GM19468 (cell line): ENCODE measurements at regions not wholly inside any gene's neighbourhood (a gene's known extent, or its start where the extent isn't known, plus 50 kb on each side); places are given as distances from the start of the nearest gene placed in this dataset.

Experiments
- ATAC-seq: cut with Tn5 transposase; IDR thresholded peaks from one replicate; pipeline ENCODE4 v1.9.1; 2021; ENCODE audit warnings: mild to moderate bottlenecking, moderate library complexity, moderate number of reproducible peaks; ENCODE audit not compliant: unreplicated experiment; ENCODE audit errors: extremely low read depth

DNA sequence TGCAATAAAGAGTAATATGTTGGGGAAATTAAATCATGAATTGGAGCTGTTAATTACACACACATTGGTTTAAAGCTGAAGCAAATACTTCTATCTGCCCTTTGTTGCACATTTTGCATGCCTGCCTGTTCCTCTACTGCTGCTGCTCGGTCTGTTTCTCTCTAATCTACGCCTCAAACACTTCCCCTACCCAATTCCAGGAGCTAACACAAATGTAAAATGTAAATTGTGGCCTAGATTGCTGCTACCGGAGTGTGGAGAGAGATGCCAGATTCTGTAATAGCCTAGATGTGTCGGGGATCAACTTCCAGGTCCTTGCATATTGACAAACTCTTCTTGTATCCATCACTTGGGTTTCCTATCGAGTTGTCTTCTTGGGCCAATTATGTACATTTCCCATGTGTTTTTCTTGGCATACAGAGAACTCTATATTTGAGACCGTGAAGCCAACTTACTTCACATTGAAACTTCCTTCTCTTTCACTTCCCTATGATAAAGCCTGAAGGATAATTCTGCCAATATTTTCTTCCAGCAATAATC, 450.4 kb upstream of the NR2F2 start:
- no peak for ATAC-seq

DNA sequence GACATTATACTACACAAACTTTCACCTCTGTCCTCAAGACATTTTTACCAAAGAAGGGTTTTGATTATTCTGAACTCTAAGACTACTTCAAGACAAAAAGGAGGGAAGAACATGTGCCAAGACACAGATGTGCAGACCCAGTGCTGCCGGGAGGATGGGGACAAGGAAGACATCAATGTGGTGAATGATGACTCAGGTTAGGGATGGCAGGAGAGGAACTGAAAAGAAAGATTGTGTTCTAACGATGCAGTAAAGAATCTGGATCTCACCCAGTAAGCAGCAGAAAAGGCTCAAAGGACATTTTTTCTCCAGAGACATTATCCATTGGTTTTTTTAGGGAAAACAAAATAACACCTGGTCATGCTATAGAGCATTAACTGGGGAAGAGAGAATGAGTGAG, 449.9 kb upstream of the NR2F2 start:
- no peak for ATAC-seq

DNA sequence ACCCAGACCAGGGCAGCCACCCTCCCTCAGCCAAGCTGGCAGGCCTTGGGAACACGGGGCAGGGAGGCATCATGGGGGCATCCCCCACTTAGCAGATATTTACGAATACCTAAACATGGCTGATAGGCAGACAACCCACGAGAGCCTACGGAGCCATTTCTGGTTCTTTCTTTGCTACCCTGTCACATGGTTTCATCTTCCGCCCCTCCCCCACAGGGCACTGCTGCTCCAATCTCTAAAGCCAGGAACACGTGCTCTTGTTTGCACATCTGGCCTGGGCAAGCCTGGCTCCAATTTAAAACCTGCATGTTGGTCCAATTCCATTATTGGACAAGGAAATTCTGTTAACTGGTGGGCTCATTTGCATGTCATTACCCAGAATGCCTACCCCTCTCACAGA, 447.4 kb upstream of the NR2F2 start:
- ATAC-seq = no peak

DNA sequence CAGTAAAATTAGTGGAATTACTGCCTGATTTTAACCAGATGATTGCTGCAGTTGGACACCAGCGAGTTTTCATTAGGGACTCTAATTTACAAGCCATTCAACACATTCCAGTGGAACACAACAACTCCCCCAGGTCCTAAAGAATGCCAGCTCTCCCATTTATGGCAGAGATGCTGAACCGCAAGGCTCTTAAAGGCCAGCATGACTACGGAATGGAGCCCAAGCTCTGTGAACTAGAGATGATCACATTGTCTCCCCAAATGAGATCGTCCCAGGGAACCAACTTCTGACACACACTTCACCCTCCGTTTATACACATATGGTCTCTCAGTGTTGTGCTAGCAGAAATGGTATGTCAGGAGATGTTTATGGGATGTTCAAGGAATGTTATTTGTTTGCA, 446.2 kb upstream of the NR2F2 start:
- no peak for ATAC-seq

DNA sequence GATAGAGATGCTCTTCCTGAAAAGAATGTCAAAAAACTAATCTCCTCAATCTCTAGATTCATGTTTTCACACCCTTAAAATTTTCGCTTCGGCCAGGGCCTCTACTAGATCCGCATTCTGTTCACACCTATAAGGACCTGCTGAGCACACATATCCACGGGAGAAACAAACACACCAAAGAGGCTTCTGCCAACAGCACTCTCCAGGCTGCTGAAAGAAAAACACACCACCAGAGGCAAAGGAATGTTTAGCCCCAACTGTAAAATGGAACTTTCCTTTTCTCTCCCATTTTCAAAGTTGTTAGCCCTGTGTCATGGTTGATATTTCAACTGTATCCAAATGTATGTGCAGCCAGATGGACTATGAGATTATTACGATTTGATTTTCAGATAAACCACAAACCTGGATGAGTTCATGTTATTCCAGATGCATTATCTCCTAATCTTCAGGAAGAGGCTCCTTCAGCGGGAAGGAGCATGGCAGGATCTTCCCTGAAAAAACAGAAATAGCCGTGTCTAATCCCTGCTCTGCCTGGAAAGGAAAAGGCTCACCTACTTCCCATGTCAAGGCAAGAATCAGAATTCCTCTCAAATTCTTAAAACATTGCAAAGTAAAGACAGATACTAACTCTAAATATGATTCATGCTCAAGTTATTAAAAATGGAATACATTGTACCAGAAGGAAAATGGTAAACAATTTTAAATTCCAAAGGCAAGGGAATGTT, 442.7 kb upstream of the NR2F2 start:
- no peak for ATAC-seq

DNA sequence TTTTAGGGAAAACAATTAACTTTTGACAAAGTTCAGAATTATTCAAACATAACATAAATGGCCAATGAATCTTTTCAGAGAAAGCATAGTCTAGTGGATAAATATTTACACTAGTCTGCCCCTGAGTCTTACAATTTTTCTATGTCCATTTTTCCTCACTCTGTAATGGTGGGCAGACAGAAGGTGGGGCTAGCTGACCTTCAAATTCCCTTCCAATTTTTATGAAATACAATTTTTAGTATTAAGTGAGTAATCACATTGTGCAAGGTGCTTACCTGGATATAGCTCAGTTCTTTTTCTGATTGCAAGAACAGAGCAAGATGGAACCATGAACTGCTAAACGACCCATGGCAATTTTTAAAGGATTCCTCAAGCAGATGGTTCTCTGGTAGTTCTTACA, 441.7 kb upstream of the NR2F2 start:
- ATAC-seq = no peak

DNA sequence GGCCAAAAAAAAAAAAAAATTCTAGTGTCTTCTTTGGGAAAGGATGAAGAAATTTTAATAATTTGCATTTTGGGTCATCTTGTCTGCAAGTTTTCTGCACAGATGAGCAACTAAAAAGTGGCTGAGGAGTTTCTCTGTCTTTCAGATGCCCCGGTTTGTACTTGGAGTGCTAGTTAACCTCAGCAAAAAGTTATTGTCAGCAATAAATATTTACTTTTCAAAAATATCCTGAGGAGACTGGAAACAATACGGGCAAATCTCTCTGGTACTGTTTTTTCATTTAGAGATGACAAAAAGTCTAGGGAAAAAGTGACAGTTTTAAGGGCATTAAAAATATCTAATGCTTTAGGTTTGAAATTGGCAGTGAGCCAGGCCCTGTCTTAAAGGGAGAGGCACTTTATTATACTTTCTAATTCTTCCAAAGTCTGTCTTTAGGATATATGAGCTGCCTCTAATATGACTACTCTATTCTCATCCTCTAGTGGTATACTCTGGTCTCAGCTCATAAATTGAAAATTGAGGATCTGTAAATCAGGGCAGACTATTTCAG, 436.0 kb upstream of the NR2F2 start:
- no peak for ATAC-seq

DNA sequence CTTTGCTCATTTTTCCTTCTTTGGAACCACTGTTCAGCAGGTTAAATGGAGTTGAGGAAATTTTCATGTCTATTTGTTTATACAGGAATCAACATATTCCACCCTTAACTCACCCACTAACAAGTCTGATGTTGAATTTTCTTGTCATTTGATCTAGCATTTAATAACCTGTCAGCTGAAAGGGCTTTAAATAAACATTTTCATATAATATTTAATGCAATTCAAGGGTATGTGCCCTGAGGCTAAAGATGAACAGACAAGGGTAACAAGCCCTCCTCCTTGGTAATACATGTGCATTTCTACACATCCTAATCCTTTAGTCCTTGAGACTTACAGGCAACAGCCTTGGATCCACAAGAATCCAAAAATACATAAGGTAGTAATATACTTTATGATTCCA, 435.0 kb upstream of the NR2F2 start:
- ATAC-seq = no peak

DNA sequence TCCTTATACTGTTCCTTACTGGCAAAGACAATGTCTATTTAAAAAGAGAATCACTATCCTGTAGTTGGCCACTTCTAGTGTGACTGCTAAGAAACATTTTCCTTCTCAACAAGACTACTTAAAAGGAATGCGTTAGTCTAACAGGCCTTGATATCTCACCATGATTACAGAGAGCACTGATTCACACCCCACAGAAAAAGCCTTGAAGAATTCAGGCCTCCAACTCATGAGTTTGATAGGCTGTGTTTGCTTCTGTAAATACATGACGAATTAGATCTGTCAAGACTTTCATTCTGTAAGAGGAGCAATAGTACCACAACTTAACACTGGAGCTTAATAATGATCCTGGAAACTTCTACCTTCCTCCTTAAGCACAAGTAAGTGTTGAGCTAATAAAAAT, 432.8 kb upstream of the NR2F2 start:
- ATAC-seq = no peak

DNA sequence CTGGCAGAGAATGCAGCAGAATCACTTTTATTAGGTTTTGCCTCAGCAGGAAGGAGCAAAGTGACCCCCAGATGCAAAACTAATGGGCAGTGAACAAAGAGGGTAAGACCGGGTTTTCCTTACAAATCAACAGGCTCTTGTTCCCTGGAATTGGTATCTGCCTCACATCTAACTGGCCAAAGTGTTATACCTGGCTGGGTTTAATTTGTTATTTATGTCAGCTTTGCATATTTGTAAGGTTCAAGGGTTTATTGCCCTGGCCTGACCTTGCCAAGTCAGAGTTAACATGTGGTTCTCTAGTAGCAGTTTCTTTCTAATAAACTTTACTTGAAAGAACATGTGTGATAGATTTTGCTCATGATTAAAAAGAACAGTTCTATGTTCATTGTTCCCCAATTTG, 431.7 kb upstream of the NR2F2 start:
- ATAC-seq = no peak

DNA sequence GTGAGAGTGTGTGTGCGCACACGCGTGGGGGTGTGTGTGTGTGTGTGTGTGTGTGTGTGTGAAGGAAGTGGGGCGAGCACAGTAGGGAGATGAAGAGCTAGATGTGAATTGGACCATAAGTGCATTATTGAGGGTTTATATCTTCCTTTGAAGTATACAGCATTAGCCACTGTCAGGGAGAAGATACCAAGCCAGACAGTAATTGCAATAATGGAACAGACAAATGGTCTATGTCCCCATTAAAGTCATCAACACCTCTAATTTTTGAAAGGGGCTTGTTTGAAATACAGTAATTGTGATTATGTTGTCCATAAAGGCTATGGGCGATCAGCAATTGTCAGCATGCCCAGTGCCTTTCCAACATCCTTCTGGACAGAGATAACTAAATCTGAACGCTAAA, 429.2 kb upstream of the NR2F2 start:
- no peak for ATAC-seq

DNA sequence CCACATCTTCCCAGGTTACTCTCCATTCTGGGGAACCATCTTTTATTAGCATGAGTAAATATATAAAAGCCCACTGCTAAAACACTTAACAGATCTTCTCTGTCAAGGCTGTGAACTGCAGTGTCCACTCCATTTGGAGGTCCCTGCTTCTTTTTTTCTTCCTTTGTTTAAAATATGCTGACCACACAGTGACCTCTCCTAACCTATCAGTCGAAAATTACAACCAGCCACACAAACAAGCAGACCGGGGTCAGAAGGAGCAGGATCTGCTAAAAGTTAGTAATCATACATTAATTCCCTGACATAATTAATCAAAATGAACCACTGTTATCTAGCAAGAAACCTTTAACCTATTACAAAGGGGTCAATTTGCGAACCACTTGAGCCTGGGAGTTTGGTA, 427.9 kb upstream of the NR2F2 start:
- ATAC-seq = no peak

DNA sequence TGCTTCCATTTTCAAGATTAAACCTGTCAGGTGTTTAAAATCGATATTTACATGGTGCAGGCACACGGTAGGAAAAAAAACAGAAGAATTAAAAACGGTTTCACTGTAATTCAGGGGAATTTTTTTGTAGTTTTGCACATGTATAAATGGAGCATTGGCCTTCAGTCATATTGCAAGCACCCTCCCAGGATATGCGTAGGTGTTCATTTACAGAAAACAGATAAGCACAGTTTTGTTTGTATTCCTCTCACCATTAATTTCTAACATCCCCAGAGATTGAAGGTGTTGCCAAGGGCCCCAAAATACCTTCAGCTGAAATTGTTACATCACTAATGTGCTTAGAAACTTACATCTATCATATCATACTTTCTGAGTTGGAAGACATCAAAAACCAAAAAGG, 427.1 kb upstream of the NR2F2 start:
- ATAC-seq = no peak

DNA sequence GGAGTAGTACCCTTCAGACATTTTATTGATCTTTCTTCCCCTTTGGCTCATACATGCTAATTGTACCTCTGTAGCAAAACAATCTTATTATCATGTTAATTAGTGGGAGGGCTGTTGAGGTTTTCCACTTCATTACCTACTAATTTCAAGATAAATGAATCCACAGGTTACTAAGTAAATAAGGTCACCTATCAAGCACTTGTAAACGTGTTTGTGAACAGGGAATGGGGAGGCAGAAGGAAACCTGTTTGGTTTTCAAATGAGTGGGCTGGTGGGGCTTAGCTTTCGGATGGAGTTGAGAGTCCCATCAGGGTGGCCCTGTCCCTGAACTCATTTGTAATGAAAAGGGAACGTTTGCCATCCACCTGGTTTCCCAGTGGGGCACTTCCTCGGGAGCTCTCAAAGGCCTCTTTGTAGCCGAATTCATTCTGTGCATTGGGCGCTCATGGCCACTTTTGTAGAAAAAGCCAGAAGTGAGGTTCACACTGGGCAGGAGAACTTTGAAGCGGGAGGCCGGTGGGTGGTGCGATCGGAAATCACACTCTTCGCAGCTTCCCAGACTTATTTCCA, 419.8 kb upstream of the NR2F2 start:
- no peak for ATAC-seq

DNA sequence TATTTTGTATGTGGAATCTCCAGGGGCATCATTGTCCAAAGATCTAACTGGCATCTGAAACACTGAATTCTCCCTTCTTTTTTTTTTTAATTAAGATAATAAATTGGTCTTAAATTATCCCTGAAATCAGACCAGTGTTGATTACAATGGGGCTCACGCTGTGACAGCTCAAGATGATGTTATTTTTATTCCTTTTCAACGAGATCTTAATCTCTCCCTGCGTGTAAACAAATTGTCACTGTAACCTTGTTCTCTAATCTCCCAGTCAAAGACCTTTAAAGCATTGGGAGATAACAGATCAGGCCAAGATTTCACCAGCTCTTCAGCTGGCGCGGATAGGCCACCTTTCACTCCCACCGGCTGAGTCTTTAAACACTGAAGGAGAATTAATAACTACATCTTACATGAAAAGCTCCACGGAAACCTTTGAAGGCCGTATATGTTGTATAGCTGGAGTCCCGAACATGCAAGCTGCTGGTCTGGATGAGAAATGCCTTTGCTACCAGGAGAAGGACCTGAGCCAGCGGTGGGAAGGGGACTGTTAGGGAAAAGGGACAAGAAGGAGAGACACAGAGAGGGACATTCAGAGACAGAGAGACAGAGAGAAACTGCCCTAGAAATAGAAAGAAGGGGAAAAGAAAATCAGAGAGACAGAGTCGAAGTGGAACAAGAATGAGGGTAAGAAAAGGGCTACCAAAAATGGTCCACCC, 418.8 kb upstream of the NR2F2 start:
- no peak for ATAC-seq

DNA sequence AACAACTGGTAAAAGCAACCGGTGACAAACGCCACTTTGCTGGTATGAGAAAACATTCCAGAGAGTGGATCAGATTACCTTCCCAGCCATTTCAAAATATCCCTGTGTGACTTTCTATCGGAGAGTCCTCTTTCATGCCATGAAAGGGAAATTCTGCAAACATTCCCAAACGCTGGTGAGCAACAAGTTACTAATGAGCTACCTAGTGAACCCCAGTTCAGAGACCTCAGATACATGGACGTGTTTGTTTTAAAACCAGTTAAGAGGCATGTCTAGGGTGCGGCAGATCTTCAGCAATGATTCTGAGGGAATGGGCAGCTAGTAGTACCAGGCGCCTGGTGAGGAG, 418.2 kb upstream of the NR2F2 start:
- ATAC-seq = no peak

DNA sequence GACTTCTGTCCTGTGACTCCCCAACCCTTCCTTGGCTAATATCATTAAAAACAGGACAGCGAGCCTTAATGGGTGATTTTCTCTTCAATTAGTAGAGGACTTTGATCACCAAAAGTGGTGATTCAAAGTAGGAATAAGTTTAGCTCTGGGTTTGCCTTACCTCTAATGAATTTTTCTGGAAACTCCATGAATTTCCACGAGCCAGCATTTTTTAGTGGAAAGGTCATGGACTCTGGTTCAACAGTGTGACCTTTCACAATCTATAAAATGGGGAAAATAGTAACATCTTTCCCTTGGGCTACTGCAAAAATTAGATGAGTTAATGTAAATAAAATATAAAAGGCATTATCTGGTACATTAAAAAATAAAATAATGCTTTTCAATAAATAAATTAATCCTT, 417.8 kb upstream of the NR2F2 start:
- no peak for ATAC-seq

DNA sequence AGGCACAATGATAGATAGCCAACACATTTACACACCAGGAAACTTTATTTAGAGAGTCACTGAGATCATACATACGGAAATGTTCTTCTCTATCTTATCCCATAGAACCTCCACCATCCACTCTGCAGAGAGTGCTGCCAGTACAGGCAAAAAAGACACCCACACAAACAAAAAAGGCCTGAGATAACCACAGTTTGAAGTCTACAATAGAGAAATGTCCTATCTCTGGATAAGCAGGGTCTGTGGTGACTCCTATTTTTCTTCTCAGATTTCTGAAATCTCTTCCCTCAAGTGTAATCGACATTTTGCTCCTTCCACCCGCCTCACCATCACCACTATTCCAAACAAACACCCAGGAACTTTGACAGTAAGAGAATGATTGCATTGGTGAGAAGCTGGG, 413.9 kb upstream of the NR2F2 start:
- no peak for ATAC-seq

DNA sequence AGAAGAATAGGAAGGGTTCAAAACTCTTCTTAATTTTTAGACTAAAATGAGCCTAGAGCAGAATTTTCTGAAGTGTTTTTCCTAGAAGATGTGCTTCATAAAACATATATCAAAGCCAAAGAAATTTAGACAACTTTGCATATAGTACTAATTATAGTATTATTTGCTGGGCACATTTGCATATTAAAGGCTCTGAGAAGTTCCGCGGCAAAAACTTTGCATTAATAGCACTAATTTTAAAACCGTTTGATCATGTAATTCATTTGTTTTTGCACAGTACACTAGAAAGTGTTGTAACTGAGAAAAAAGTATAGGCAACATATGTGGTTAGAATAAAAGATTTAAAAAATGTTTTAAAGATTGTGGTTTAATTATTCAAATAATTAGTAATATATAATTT, 412.0 kb upstream of the NR2F2 start:
- ATAC-seq = no peak

DNA sequence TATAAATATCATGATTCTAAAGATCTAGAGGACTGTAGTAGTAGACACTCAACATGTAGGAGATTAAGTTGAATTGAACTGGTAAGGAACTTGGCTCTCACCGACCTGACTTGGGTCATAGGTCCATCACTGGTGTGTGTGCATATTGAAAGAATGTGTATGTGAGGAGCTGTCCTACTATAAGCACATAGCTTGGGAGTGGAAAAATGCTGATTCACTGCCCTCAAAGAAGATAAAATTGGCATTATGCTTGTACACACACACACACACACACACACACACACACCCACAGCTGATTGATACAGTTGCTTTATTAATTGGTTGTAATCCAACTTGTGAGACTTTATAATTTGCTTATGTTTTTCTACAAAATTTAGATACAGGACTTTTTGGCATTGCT, 411.0 kb upstream of the NR2F2 start:
- ATAC-seq = no peak

DNA sequence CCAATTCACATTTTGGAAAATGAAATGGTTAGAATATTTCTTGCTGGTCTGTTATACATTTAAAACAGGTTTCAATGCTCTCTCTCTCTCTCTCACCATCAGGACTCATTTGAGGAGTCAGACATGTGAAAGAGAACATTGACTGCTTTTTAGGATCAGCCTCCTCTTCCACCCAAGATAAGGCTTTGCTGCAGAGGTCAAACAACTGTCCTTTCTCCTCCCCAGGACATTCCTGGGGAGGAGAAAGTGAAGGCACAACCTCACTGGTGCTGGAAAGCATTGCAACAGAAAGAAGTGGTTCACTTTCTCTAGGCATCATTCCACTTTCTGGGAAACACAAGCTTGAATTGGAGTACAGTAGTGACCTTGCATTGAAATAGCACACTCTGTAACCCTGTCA, 409.1 kb upstream of the NR2F2 start:
- no peak for ATAC-seq
